Muscle of leg (tissue), 3 donors: ENCODE measurements at regions not wholly inside any gene's neighbourhood (a gene's known extent, or its start where the extent isn't known, plus 50 kb on each side); places are given as distances from the start of the nearest gene placed in this dataset.
A peak's percentile ranks its signal among the peaks of the same experiment; 100 is the strongest.

ENCODE experiments used
- DNase-seq: peaks from one replicate; pipeline ENCODE4 v3.0.0; 2013
- H3K27ac ChIP-seq: one replicate; pipeline ENCODE4 v1.5.1; 2013; ENCODE audit warnings: mild to moderate bottlenecking, low read length, control low read depth
- H3K27me3 ChIP-seq: one replicate; pipeline ENCODE4 v1.6.1; 2013; ENCODE audit warnings: low read length; ENCODE audit not compliant: control insufficient read depth, insufficient read depth
- H3K36me3 ChIP-seq: one replicate; pipeline ENCODE4 v1.6.1; 2013; ENCODE audit warnings: low read length; ENCODE audit not compliant: control insufficient read depth, insufficient read depth
- H3K4me1 ChIP-seq: one replicate; pipeline ENCODE4 v1.6.1; 2013; ENCODE audit warnings: low read length; ENCODE audit not compliant: control insufficient read depth, insufficient read depth
- H3K4me3 ChIP-seq: one replicate; pipeline ENCODE4 v1.5.1; 2013; ENCODE audit warnings: low read length, control low read depth
- H3K9me3 ChIP-seq: replicated peaks from 2 replicates; pipeline ENCODE4 v1.6.1; 2013; ENCODE audit warnings: low read depth, low read length; ENCODE audit not compliant: control insufficient read depth
- WGBS: methylation state at CpG from one replicate; pipeline ENCODE4 v1.1.5; 2013; ENCODE audit warnings: missing lambda C conversion rate; ENCODE audit not compliant: insufficient coverage; 5-methylcytosine and 5-hydroxymethylcytosine counted together

- no CpG with 5 or more reads among the region's 1 CpG for WGBS
- DNase-seq: no peak
- H3K36me3 ChIP-seq: no peaks in the 10 kb centered on the region
- no peak overlapping the region for H3K4me3 ChIP-seq
- H3K27ac ChIP-seq: no peak overlapping the region
- H3K4me1 ChIP-seq: no peaks in the 10 kb centered on the region
- no peaks in the 10 kb centered on the region for H3K27me3 ChIP-seq
- H3K9me3 ChIP-seq: no peaks in the 10 kb centered on the region
Measured at GRCh38 chr5:89228355-89228754, 345.4 kb upstream of the MEF2C start.

- Histone ChIP-seq H3K4me3 (no peak overlapping the region), H3K27me3 (no peaks in the 10 kb centered on the region), H3K4me1 (no peaks in the 10 kb centered on the region), H3K27ac (no peak overlapping the region), H3K36me3 (no peaks in the 10 kb centered on the region), H3K9me3 (no peaks in the 10 kb centered on the region)
- WGBS: no CpG with 5 or more reads among the region's 3 CpGs
- no peak for DNase-seq
Measured at GRCh38 chr5:89218364-89218763, 335.4 kb upstream of the MEF2C start.

DNA sequence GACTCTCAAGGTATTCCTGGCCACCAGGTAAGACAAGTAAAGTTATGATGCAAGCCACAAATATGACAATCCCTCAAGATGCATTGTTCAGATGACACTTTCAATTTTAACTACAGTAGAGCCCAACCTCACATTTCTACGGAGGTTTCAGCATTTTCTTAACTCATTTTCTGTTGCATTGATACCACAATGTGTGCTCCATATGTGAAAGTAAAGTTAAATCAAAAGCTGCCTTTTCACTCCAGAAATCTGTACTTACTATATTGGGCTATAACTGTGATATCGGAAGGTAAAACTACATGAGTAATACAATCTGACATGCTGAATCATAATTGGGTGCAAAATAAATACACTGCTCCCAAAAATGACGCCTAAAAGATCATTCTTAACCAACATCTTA is 333.6 kb upstream of the MEF2C start:
- H3K36me3 ChIP-seq: no peaks in the 10 kb centered on the region
- no peaks in the 10 kb centered on the region for H3K4me1 ChIP-seq
- H3K27ac ChIP-seq: no peak overlapping the region
- no peak overlapping the region for H3K4me3 ChIP-seq
- no CpG with 5 or more reads among the region's 3 CpGs for WGBS
- no peak for DNase-seq
- no peaks in the 10 kb centered on the region for H3K9me3 ChIP-seq
- no peaks in the 10 kb centered on the region for H3K27me3 ChIP-seq

DNA sequence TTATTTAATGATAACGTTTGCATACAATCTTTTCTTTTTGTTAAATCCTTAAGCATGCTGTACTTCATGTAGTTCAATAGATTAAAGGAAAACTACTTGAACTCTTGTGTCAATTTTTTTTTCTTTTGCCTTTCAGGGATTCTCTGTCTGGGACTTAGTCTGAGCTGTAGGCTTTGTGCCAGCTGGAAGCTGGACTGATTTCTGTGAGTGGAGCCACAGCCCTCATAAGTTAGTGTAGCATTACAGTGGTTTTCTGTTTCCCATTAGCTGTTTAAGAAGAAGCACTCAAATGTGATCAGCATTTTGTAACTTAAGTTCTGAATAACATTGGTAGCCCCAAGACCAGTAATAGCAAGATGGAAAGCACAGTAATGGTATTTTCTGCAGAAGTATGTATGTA is 330.6 kb upstream of the MEF2C start:
- Histone ChIP-seq H3K36me3 (no peaks in the 10 kb centered on the region), H3K9me3 (no peaks in the 10 kb centered on the region), H3K4me1 (no peaks in the 10 kb centered on the region), H3K4me3 (peak overlapping the region; percentile 9), H3K27me3 (no peaks in the 10 kb centered on the region), H3K27ac (no peak overlapping the region)
- WGBS: no CpG with 5 or more reads among the region's 1 CpG
- peak; percentile 93 for DNase-seq

GRCh38 chr5:89211836-89212235 is 328.9 kb upstream of the MEF2C start:
- no CpG with 5 or more reads among the region's 2 CpGs for WGBS
- Histone ChIP-seq H3K4me3 (no peak overlapping the region), H3K4me1 (no peaks in the 10 kb centered on the region), H3K9me3 (no peaks in the 10 kb centered on the region), H3K27me3 (no peaks in the 10 kb centered on the region), H3K27ac (no peak overlapping the region), H3K36me3 (no peaks in the 10 kb centered on the region)
- DNase-seq: peak; percentile 16

- H3K27me3 ChIP-seq: no peaks in the 10 kb centered on the region
- WGBS: no CpG with 5 or more reads among the region's 2 CpGs
- H3K4me3 ChIP-seq: no peak overlapping the region
- H3K27ac ChIP-seq: no peak overlapping the region
- no peaks in the 10 kb centered on the region for H3K4me1 ChIP-seq
- H3K9me3 ChIP-seq: no peaks in the 10 kb centered on the region
- DNase-seq: no peak
- H3K36me3 ChIP-seq: no peaks in the 10 kb centered on the region
Measured at GRCh38 chr5:89208811-89209210, 325.8 kb upstream of the MEF2C start.

- Histone ChIP-seq H3K27me3 (no peaks in the 10 kb centered on the region), H3K4me1 (no peaks in the 10 kb centered on the region), H3K9me3 (no peaks in the 10 kb centered on the region), H3K36me3 (no peaks in the 10 kb centered on the region), H3K27ac (no peak overlapping the region), H3K4me3 (no peak overlapping the region)
- no peak for DNase-seq
Measured at GRCh38 chr5:89208392-89208791, 325.4 kb upstream of the MEF2C start.

GRCh38 chr5:89204756-89205155 is 321.8 kb upstream of the MEF2C start:
- no peak overlapping the region for H3K27ac ChIP-seq
- no peak for DNase-seq
- no peak overlapping the region for H3K4me3 ChIP-seq
- H3K9me3 ChIP-seq: peaks cover 7% of the 10 kb centered on the region
- no peaks in the 10 kb centered on the region for H3K27me3 ChIP-seq
- no peaks in the 10 kb centered on the region for H3K4me1 ChIP-seq
- no peaks in the 10 kb centered on the region for H3K36me3 ChIP-seq

DNA sequence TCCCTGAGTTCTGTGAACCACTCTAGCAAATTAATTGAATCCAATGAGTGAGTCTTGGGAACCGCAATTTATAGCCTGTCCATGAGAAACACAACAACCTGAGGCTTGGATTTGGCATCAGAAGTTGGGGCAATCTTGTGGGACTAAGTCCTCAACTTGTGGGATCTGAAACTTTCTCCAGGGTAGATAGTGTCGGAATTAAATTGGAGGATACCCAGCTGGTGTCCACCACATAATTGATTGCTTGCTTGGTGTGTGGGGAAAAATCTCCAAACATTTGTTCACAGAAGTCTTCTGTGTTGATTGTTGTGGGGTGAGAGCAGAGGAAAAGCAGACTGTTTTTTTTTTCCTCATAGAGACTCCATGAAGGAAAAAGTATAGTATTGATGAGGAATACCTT is 320.6 kb upstream of the MEF2C start:
- WGBS: no CpG with 5 or more reads among the region's 2 CpGs
- peaks cover 15% of the 10 kb centered on the region for H3K9me3 ChIP-seq
- H3K4me3 ChIP-seq: no peak overlapping the region
- H3K36me3 ChIP-seq: no peaks in the 10 kb centered on the region
- DNase-seq: no peak
- H3K27me3 ChIP-seq: no peaks in the 10 kb centered on the region
- no peak overlapping the region for H3K27ac ChIP-seq
- no peaks in the 10 kb centered on the region for H3K4me1 ChIP-seq

DNA sequence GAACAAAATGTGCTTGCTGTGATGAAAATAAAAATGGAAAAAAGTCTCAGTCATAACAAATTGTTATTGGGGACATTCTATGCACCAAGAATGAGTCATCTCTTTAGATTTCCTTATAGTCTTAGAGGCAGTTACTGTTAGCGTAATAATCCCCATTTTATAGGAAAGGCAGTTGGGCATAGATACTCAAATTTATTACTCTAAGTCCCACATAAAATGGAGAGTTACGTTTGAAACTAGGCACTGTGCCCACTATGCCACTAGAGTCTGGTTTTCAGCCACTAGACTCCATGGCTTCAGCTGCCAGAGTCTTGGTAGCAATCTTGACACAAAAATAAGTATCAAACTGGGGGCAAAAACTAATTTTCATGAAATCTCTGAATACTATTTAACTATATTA is 317.9 kb upstream of the MEF2C start:
- Histone ChIP-seq H3K4me1 (no peaks in the 10 kb centered on the region), H3K9me3 (peaks cover 15% of the 10 kb centered on the region), H3K27me3 (no peaks in the 10 kb centered on the region), H3K36me3 (no peaks in the 10 kb centered on the region), H3K27ac (no peak overlapping the region), H3K4me3 (no peak overlapping the region)
- no CpG with 5 or more reads among the region's 2 CpGs for WGBS
- no peak for DNase-seq

- peaks cover 17% of the 10 kb centered on the region for H3K9me3 ChIP-seq
- no peak overlapping the region for H3K27ac ChIP-seq
Measured at GRCh38 chr5:89199306-89199705, 316.3 kb upstream of the MEF2C start.

More at GRCh38 chr5:89199306-89199705, 316.3 kb upstream of the MEF2C start:
- DNase-seq: no peak
- Histone ChIP-seq H3K27me3 (no peaks in the 10 kb centered on the region), H3K36me3 (no peaks in the 10 kb centered on the region), H3K4me1 (no peaks in the 10 kb centered on the region), H3K4me3 (no peak overlapping the region)
- WGBS: no CpG with 5 or more reads among the region's 2 CpGs
